GM10266 (cell line): ENCODE measurements at regions not wholly inside any gene's neighbourhood (a gene's known extent, or its start where the extent isn't known, plus 50 kb on each side); places are given as distances from the start of the nearest gene placed in this dataset.

Experiments
- DNase-seq: peaks from one replicate; pipeline ENCODE4 v3.0.0; 2012; ENCODE audit errors: extremely low spot score
- CTCF ChIP-seq: IDR thresholded peaks from 2 replicates; pipeline ENCODE4 v1.5.1; 2012; ENCODE audit warnings: mild to moderate bottlenecking, low read depth; ENCODE audit not compliant: control insufficient read depth, insufficient read depth; ENCODE audit errors: missing control alignments

- no peak for TF ChIP-seq CTCF
- DNase-seq, result no peak
These were observed 893.4 kb downstream of the C6orf118 start for GRCh38 chr6:164415832-164416563.

GRCh38 chr6:164414695-164415094 lies 894.7 kb downstream of the C6orf118 start:
- TF ChIP-seq CTCF, result no peak
- no peak for DNase-seq

- TF ChIP-seq CTCF, result no peak
- no peak for DNase-seq
These were observed 896.8 kb downstream of the C6orf118 start for GRCh38 chr6:164412566-164412965.

GRCh38 chr6:164410017-164410416 lies 899.4 kb downstream of the C6orf118 start:
- no peak for TF ChIP-seq CTCF

DNA sequence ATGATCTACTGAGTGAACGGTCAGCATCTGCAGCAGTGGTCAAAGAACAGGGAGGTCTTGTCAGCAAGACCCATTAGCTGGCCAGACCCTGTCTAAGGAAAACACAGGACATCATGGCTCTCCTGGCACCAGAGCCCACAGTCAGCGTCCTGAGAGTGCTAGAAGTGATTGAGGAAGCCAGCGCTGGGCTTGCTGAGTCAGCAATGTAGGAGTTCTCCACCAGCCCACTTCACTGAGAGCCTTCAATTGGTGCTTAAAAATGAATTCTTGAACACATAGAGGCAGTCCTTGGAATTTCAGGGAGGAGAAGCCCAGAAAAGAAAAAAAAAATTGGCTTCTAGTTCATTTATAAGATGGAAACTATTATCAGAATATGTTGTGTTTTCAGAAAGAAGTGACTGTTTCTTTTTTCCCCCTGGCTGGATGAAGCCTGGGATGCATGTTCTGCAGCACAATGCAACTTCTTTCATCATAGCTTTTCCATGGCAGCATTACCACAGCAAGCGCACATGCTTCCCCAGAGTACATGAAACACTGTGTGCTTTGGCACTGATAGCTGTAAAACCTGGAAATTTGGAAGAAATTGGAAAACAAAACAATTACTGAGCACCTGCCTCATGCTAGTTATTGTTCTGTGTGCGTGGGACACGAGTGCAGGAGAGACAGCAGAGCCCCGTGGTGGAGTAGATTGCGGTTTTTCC lies 899.9 kb downstream of the C6orf118 start:
- no peak for DNase-seq
- TF ChIP-seq CTCF, result no peak

More at GRCh38 chr6:164410017-164410416, 899.4 kb downstream of the C6orf118 start:
- DNase-seq, result no peak

DNA sequence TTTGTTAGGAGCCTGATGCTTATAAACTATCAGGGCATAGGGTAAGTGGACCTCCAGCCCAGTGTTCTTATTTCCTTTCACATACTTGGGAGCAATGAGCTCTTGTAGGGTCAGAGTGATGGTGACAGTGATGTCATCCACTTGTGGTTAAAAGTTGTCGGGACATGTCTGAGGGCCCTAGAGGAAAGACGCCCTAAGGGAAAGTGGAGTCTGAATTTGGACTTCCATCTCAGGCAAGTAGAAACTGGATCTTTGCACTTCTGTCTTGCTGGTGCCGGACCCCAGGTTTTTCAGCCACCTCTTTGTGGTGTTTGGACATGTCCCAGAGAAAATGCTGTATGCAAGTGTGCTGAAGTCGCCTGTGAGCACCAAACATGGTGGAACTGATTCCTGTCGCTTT lies 900.5 kb downstream of the C6orf118 start:
- no peak for TF ChIP-seq CTCF

More for the DNA sequence above, 900.5 kb downstream of the C6orf118 start:
- DNase-seq, result no peak
